ENCODE measurements at regions not wholly inside any gene's neighbourhood (a gene's known extent, or its start where the extent isn't known, plus 50 kb on each side); places are given as distances from the start of the nearest gene placed in this dataset.

DNA sequence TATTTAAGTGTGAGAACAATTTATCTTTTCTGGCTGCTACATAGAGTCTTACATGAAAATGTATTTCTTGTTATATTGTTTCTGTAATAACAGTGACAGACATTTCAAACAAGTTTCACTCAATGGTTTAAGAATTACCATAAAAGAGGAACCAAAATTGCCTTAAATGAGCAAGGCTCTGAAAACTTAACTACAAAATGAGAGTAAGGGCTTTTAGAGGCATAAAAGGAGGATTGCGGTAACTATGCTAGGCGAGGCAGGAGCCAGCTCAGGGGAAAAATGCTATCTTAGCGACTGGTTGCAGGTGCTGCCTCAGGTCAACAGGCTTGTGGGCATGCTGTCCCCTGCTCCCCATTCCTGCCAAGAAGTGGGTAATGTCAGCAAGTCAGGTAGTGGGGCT is 81.7 kb upstream of the MSI2 start:
- peak; percentile 37 for DNase-seq (ENCODE audit: low read depth)
- no peak overlapping the region for H3K4me3 ChIP-seq (ENCODE audit: low read depth, low read length)
- TF ChIP-seq, protein P1, sequence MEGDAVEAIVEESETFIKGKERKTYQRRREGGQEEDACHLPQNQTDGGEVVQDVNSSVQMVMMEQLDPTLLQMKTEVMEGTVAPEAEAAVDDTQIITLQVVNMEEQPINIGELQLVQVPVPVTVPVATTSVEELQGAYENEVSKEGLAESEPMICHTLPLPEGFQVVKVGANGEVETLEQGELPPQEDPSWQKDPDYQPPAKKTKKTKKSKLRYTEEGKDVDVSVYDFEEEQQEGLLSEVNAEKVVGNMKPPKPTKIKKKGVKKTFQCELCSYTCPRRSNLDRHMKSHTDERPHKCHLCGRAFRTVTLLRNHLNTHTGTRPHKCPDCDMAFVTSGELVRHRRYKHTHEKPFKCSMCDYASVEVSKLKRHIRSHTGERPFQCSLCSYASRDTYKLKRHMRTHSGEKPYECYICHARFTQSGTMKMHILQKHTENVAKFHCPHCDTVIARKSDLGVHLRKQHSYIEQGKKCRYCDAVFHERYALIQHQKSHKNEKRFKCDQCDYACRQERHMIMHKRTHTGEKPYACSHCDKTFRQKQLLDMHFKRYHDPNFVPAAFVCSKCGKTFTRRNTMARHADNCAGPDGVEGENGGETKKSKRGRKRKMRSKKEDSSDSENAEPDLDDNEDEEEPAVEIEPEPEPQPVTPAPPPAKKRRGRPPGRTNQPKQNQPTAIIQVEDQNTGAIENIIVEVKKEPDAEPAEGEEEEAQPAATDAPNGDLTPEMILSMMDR (IDR thresholded peaks at IDR 0.05; ENCODE audit: low read depth, low read length, missing control alignments), result no peak

DNA sequence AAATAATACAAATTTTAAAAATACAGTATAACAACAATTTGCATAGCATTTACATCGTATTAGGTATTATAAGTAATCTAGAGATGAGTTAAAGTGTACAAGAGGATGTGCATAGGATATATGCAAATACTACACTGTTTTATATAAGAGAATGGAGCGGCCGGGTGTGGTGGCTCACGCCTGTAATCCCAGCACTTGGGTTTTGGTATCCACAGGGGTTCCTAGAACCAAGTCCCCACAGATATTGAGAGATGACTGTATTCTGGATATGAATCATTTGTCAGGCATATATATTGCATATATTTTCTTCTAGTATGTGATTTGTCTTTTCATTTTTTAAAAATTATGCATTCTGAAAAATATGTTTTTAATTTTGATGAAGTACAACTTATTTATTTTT is 77.5 kb upstream of the MSI2 start:
- H3K4me3 ChIP-seq (ENCODE audit: low read depth, low read length), result no peak overlapping the region
- no peak for DNase-seq (ENCODE audit: low read depth)
- TF ChIP-seq, protein P1 (IDR thresholded peaks at IDR 0.05; ENCODE audit: low read depth, low read length, missing control alignments), result no peak

DNA sequence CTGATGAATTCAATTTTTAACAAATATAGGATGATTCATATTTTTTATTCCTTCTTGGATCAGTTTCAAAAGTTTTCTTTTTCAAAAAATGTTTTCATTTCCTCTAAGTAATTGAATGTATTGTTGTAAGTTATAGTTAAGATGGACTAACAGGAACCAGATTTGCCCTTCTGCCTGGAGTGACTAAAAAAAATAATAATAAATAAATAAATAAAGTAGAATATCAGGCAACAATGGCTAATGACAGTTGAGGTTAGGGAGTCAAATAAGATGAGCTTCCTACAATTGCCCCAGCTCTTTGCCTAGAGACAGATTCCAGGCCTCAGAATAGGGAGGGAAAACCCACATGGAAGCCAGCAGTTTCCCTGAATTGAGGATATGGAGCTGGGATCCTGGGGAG is 73.7 kb upstream of the MSI2 start:
- no peak for DNase-seq (ENCODE audit: low read depth)
- no peak overlapping the region for H3K4me3 ChIP-seq (ENCODE audit: low read depth, low read length)
- TF ChIP-seq, protein P1 (IDR thresholded peaks at IDR 0.05; ENCODE audit: low read depth, low read length, missing control alignments), result no peak

DNA sequence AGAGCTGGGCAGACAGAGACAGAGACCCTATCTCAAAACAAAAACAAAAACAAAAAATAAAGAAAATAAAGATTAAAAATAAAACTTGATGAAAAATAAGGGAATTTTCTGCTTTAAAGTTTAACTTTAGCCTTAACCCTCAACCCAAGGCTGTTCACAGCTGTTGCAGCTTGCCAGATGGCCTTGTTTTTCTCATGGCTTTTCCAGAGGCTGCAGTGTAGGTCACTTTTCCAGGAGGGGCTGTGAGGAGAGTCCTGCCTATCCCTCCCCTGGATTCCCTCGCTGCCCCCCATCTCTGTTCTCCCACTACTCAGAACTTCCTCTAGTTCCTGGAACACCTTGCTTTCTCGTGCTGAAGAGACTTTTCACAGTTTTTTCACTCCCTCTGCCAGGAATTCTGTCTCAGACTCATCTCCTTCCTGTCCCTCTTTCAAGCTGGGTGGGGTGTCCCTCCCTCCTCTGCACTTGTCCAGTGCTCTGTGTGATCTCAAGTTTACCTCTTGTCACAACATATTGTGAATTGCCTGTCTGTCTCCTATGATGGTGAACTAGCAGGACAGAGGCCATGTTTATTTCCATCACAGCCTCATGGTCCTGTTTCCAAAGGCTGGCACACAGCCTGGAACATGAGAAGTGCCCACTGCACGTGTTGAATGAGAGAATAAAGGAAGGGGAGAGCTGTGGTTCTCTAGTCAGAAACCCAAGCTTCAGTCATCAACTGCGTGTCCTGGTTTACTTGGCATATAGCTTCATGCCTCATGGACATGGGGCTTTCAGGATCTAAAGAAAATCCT is 69.9 kb upstream of the MSI2 start:
- TF ChIP-seq, protein P1 (IDR thresholded peaks at IDR 0.05; ENCODE audit: low read depth, low read length, missing control alignments), result no peak
- DNase-seq (ENCODE audit: low read depth), result no peak
- H3K4me3 ChIP-seq (ENCODE audit: low read depth, low read length), result no peak overlapping the region

DNA sequence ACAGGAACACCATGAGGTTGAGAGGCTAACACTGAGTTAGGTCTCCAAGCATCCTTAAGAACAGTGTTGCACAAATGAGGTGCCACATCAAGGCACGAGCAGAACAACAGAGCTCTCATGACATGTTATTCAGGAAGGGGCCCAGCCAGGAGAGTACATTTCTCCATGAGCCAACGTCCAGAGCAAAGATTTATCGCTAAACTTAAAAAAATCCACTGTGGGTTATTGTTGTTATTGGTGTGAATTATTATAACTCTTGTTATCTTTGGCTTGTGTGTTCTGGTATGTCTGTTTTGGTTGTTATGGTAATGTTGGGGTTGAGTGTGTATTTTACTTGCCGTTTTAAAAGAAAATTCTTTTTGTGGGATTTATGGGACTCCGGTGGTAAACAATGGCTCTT is 68.9 kb upstream of the MSI2 start:
- TF ChIP-seq, protein P1 (IDR thresholded peaks at IDR 0.05; ENCODE audit: low read depth, low read length, missing control alignments), result no peak

DNA sequence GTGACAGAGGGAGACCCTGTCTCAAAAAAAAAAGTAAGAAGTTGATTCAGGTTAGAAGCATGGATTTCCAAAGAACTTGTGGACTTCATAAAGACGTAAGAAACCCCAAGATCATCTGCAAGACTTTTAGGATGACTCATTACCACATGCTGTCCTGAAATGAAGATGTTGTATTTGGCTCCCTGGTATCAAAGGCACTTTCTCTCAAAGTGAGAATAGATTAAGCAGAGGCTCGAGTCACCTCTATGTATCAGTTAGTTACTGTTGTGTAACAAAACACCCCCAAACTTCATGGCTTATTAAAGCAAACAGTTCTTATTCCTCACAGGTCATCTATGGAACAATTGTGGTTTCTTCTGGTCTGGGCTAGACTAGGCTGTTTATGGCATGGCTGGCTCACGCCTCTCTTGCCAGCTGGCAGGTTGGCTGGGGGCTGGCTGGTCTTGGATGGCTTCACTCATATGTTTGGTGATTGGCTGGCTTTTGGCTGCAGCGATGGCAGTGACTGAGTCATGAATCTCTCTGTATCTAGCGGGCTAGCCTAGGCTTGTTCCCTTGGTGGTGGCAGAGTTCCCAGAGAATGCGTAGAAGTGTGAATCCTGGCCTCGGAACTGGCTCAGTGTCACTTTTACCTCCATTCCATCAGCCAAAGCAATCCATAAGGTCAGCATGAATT is 60.4 kb upstream of the MSI2 start:
- TF ChIP-seq, protein P1 (IDR thresholded peaks at IDR 0.05; ENCODE audit: low read depth, low read length, missing control alignments), result no peak
- no peak overlapping the region for H3K4me3 ChIP-seq (ENCODE audit: low read depth, low read length)
- DNase-seq (ENCODE audit: low read depth), result no peak

More for the DNA sequence above, 68.9 kb upstream of the MSI2 start:
- no peak overlapping the region for H3K4me3 ChIP-seq (ENCODE audit: low read depth, low read length)
- DNase-seq (ENCODE audit: low read depth), result no peak
